Panc1 (cell line): ENCODE measurements at regions not wholly inside any gene's neighbourhood (a gene's known extent, or its start where the extent isn't known, plus 50 kb on each side); places are given as distances from the start of the nearest gene placed in this dataset.

Experiments
- ATAC-seq: fragments of 200-7000 bp; cut with Tn5 transposase; 2 replicates; pipeline ENCODE4 v1.9.1; 2020; ENCODE audit warnings: mild to moderate bottlenecking, moderate library complexity
- BruUV-seq: library from RNA; stranded (reverse); fragments of 400-500 nt; replicated peaks from 2 replicates; lab custom pipeline; 2021; lab: Mats Ljungman, UMichigan
- CTCF ChIA-PET: fragments of 300-600 bp; sonication (Branson Sonifier 250); formaldehyde crosslinking; loops from one replicate; lab custom pipeline; 2022; ENCODE audit warnings: antibody characterized with exemption; lab: Charles Lee
- POLR2A ChIA-PET: fragments of 300-600 bp; sonication (Branson Sonifier 250); formaldehyde crosslinking; loops from one replicate; lab custom pipeline; 2022; ENCODE audit warnings: antibody characterized with exemption; lab: Charles Lee
- DNase-seq: peaks from one replicate; pipeline ENCODE4 v3.0.0-alpha.2; 2010; ENCODE audit warnings: low read depth, low spot score
- H3K27ac ChIP-seq: 2 replicates; pipeline ENCODE4 v1.5.1; 2011; ENCODE audit warnings: mild to moderate bottlenecking, low read length, inconsistent platforms
- H3K27me3 ChIP-seq: fragments of 200-500 bp; sonication (Bioruptor generic); 2 replicates; pipeline ENCODE4 v1.6.0; 2014; ENCODE audit warnings: low read length, inconsistent platforms; ENCODE audit not compliant: control insufficient read depth, insufficient read depth
- H3K36me3 ChIP-seq: fragments of 200-500 bp; sonication (Bioruptor generic); 2 replicates; pipeline ENCODE4 v1.5.1; 2014; ENCODE audit warnings: inconsistent platforms, mild to moderate bottlenecking, low read length, moderate library complexity; ENCODE audit not compliant: control insufficient read depth, insufficient read depth
- H3K4me1 ChIP-seq: 2 replicates; pipeline ENCODE4 v1.5.1; 2011; ENCODE audit warnings: inconsistent platforms, mild to moderate bottlenecking, low read length, moderate library complexity; ENCODE audit not compliant: control insufficient read depth, insufficient read depth
- H3K4me3 ChIP-seq, 2 experiments: 2 replicates each; pipeline ENCODE4 v1.5.1; 2011 to 2012; ENCODE audit warnings: low read depth in 2 of 2, low read length in 2 of 2, mild to moderate bottlenecking in 2 of 2, inconsistent platforms in 1 of 2, moderate library complexity in 1 of 2
- H3K9me3 ChIP-seq: fragments of 200-500 bp; sonication (Bioruptor generic); 2 replicates; pipeline ENCODE4 v1.5.1; 2014; ENCODE audit warnings: low read depth, mild to moderate bottlenecking, inconsistent platforms, low read length, moderate library complexity; ENCODE audit not compliant: control insufficient read depth, insufficient read depth
- POLR2AphosphoS5 ChIP-seq: IDR thresholded peaks from 2 replicates; pipeline ENCODE4 v1.6.1; 2012; ENCODE audit warnings: mild to moderate bottlenecking, low read depth, low read length, moderate library complexity
- SIN3A ChIP-seq: IDR thresholded peaks from 2 replicates; pipeline ENCODE4 v1.6.1; 2012; ENCODE audit warnings: low read depth, mild to moderate bottlenecking, low read length, moderate library complexity, borderline replicate concordance; ENCODE audit not compliant: insufficient read depth
- TCF7L2 ChIP-seq: IDR thresholded peaks from 2 replicates; pipeline ENCODE4 v1.6.1; 2011; ENCODE audit warnings: mild to moderate bottlenecking, low read depth, low read length, inconsistent platforms
- in situ Hi-C: cut with HindIII; loops from 2 replicates; pipeline ENCODE4 v1.10.0; 2016; ENCODE audit warnings: low sequenced_read_pairs, low pct_unique_long_range_greater_than_20kb
- intact Hi-C: fragments of 100-400 bp; cut with micrococcal nuclease; formaldehyde crosslinking; loops from one replicate; pipeline ENCODE4 v1.10.0; 2022; ENCODE audit not compliant: unreplicated experiment
- TF ChIP-seq, protein P1 (sequence below): fragments of 450-650 bp; IDR thresholded peaks from 2 replicates; pipeline ENCODE4 v1.5.1; 2017; ENCODE audit warnings: mild to moderate bottlenecking
- TF ChIP-seq, protein P2 (sequence below), 2 experiments: IDR thresholded peaks; 2 replicates each; pipeline ENCODE4 v1.6.1; 2011 to 2012; ENCODE audit warnings: low read depth in 2 of 2, control low read depth in 1 of 2, low read length in 1 of 2, mild to moderate bottlenecking in 1 of 2, moderate library complexity in 1 of 2; ENCODE audit not compliant: insufficient read depth in 1 of 2

DNA sequence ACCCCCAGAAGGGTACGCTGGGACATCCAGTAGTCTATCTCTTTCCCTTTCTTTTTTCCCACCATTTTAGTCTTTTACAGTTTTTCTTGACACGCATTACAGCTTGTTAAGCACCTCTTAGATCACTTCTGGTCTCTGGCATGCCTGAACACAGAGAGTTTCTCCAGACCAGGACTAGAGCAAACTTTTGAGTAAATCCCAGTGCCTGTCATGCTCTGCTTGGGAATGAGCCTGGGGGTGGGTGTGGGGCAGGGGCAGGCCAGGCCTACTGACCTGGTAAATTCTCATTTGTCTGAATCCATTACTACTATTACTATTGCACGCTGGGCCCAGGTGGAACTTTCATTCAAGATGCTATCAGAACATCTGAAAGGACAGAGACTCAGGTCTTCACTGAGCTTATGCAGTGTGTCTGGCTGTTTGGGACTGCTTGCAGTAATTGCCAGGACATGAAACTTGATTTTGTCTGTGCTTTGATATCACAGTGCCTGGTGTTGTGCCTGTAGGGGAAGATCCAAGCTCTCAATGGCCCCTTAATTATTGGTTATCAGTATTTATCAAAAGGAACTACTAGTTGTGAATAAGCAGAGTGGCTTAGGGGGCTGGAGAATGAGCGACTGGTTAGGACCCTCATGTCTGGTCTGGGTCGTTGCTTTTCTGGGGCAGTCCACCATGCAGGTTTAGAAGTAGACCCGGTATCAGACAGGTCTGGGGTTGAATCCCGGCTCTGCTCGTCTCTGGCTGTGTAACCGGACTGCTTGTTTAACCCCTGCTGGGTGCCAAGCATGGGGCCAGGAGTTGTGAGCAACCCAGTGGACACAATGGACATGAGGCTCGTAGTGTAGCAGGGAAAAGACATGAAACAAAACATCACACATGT is 196.1 kb upstream of the TLE3 start:
- ChIA-PET CTCF (no interaction called here), POLR2A (no interaction called here)
- Histone ChIP-seq H3K4me1 (peaks cover 22% of the 10 kb centered on the region), H3K27ac (no peak overlapping the region), H3K9me3 (no peaks in the 10 kb centered on the region), H3K4me3 (no peak overlapping the region), H3K27me3 (no peaks in the 10 kb centered on the region), H3K36me3 (no peaks in the 10 kb centered on the region)
- ATAC-seq (no peak), DNase-seq (no peak)
- intact Hi-C loops = no loop called here
- no TSS peak for BruUV-seq
- in situ Hi-C loops = no loop called here
- TF ChIP-seq TCF7L2 (no peak), SIN3A (no peak), POLR2AphosphoS5 (no peak)
- TF ChIP-seq, protein P1, sequence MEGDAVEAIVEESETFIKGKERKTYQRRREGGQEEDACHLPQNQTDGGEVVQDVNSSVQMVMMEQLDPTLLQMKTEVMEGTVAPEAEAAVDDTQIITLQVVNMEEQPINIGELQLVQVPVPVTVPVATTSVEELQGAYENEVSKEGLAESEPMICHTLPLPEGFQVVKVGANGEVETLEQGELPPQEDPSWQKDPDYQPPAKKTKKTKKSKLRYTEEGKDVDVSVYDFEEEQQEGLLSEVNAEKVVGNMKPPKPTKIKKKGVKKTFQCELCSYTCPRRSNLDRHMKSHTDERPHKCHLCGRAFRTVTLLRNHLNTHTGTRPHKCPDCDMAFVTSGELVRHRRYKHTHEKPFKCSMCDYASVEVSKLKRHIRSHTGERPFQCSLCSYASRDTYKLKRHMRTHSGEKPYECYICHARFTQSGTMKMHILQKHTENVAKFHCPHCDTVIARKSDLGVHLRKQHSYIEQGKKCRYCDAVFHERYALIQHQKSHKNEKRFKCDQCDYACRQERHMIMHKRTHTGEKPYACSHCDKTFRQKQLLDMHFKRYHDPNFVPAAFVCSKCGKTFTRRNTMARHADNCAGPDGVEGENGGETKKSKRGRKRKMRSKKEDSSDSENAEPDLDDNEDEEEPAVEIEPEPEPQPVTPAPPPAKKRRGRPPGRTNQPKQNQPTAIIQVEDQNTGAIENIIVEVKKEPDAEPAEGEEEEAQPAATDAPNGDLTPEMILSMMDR = no peak
- TF ChIP-seq, protein P2, sequence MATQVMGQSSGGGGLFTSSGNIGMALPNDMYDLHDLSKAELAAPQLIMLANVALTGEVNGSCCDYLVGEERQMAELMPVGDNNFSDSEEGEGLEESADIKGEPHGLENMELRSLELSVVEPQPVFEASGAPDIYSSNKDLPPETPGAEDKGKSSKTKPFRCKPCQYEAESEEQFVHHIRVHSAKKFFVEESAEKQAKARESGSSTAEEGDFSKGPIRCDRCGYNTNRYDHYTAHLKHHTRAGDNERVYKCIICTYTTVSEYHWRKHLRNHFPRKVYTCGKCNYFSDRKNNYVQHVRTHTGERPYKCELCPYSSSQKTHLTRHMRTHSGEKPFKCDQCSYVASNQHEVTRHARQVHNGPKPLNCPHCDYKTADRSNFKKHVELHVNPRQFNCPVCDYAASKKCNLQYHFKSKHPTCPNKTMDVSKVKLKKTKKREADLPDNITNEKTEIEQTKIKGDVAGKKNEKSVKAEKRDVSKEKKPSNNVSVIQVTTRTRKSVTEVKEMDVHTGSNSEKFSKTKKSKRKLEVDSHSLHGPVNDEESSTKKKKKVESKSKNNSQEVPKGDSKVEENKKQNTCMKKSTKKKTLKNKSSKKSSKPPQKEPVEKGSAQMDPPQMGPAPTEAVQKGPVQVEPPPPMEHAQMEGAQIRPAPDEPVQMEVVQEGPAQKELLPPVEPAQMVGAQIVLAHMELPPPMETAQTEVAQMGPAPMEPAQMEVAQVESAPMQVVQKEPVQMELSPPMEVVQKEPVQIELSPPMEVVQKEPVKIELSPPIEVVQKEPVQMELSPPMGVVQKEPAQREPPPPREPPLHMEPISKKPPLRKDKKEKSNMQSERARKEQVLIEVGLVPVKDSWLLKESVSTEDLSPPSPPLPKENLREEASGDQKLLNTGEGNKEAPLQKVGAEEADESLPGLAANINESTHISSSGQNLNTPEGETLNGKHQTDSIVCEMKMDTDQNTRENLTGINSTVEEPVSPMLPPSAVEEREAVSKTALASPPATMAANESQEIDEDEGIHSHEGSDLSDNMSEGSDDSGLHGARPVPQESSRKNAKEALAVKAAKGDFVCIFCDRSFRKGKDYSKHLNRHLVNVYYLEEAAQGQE (IDR thresholded peaks at IDR 0.05; ENCODE audit: insufficient read depth in 1 of 2, low read depth in 2 of 2, low read length in 1 of 2) = no peak

DNA sequence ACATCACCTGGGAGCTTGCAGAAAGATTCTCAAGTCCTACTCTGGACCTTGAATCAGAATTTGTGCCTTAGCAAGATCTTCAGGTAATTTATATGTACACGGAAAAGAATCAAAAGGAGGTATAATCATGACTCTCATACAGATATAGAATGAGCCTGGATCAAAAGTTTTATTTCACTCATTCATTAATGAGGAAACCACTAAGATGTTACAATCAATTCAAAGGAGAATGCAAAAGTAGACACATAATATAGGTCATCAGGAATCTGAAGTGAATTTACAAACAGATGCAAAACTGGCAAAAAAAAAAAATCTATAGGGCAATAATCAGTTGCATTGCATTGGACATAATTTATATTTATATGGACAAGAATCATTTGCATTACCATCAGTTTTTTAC is 195.4 kb upstream of the TLE3 start:
- DNase-seq (no peak), ATAC-seq (no peak)
- TF ChIP-seq SIN3A = no peak
- TF ChIP-seq, protein P2 (IDR thresholded peaks at IDR 0.05; ENCODE audit: insufficient read depth in 1 of 2, low read depth in 2 of 2, low read length in 1 of 2) = no peak
- TF ChIP-seq TCF7L2 = no peak
- TF ChIP-seq, protein P1 = no peak
- TF ChIP-seq POLR2AphosphoS5 = no peak
- Histone ChIP-seq H3K4me1 (peaks cover 22% of the 10 kb centered on the region), H3K9me3 (no peaks in the 10 kb centered on the region), H3K27ac (no peak overlapping the region), H3K36me3 (no peaks in the 10 kb centered on the region), H3K27me3 (no peaks in the 10 kb centered on the region), H3K4me3 (no peak overlapping the region)
- intact Hi-C loops (no loop called here), in situ Hi-C loops (no loop called here)
- ChIA-PET POLR2A (no interaction called here), CTCF (no interaction called here)
- no TSS peak for BruUV-seq
